ENCODE measurements at regions not wholly inside any gene's neighbourhood (a gene's known extent, or its start where the extent isn't known, plus 50 kb on each side); places are given as distances from the start of the nearest gene placed in this dataset.

GRCh38 chr6:168385858-168386735, 54.9 kb upstream of the SMOC2 start:
- H3K4me2 ChIP-seq (ENCODE audit: control insufficient read depth, insufficient read depth): no peak overlapping the region
- no peak for FAIRE-seq
- H3K27me3 ChIP-seq (replicated peaks in 1 of 2; ENCODE audit: control insufficient read depth in 2 of 2, insufficient read depth in 2 of 2, low read length in 1 of 2): no peaks in the 10 kb centered on the region
- no peak for DNase-seq (ENCODE audit: low read depth, low spot score)
- H3K36me3 ChIP-seq (ENCODE audit: control insufficient read depth in 2 of 2, insufficient read depth in 2 of 2, low read length in 1 of 2): no peaks in the 10 kb centered on the region
- 17% methylated on average over 9 of the region's 9 CpGs for WGBS (ENCODE audit: insufficient coverage, insufficient replicate concordance, low lambda C conversion rate, missing lambda C conversion rate)
- CTCF ChIA-PET: no interaction called here
- no peak overlapping the region for H3K4me3 ChIP-seq
- no peak overlapping the region for H3K9ac ChIP-seq (ENCODE audit: control insufficient read depth, insufficient read depth, low read length)
- no peaks in the 10 kb centered on the region for H3K79me2 ChIP-seq (ENCODE audit: control insufficient read depth, insufficient read depth, low read length)
- BruUV-seq (replicated peaks): no TSS peak
- H3K27ac ChIP-seq (ENCODE audit: control insufficient read depth, insufficient read depth): no peak overlapping the region
- H3K4me1 ChIP-seq (ENCODE audit: control insufficient read depth, insufficient read depth, low read length): no peaks in the 10 kb centered on the region
- POLR2A ChIA-PET: no interaction called here
- peaks cover 3% of the 10 kb centered on the region; the same call in 1 of the 3 replicates for H3K9me3 ChIP-seq (replicated peaks; ENCODE audit: control insufficient read depth, insufficient read depth, low read length)
- ATAC-seq: no peak
- intact Hi-C loops (cut with micrococcal nuclease; ENCODE audit: unreplicated experiment) (no loop called here), in situ Hi-C loops (cut with MboI) (no loop called here)
- no peaks in the 10 kb centered on the region for H4K20me1 ChIP-seq (ENCODE audit: control insufficient read depth, insufficient read depth)
- SMC1A ChIA-PET (ENCODE audit: uncharacterized antibody, unreplicated experiment): no interaction called here
- H2AFZ ChIP-seq (ENCODE audit: control insufficient read depth, low read depth, low read length): no peak overlapping the region
- TF ChIP-seq HDAC2 (IDR thresholded peaks at IDR 0.05) (no peak), NR2C2 (IDR thresholded peaks at IDR 0.05; ENCODE audit: borderline replicate concordance, control insufficient read depth, insufficient read length, low read depth) (no peak), ASH2L (IDR thresholded peaks at IDR 0.05; ENCODE audit: borderline replicate concordance, low read depth) (no peak), MEF2B (IDR thresholded peaks at IDR 0.05; ENCODE audit: partially characterized antibody, poor library complexity, severe bottlenecking) (no peak), SMARCA5 (IDR thresholded peaks at IDR 0.05) (no peak), GATAD2B (conservative IDR thresholded peaks at IDR 0.05; ENCODE audit: low read depth) (no peak), ZNF384 (IDR thresholded peaks at IDR 0.05; ENCODE audit: borderline replicate concordance, low read depth, low read length) (no peak), RELB (IDR thresholded peaks at IDR 0.05; ENCODE audit: low read depth) (no peak), CHD1 (IDR thresholded peaks at IDR 0.05; ENCODE audit: low read depth, low read length) (no peak), SMAD5 (IDR thresholded peaks at IDR 0.05; ENCODE audit: low read depth) (no peak), RELA (IDR thresholded peaks at IDR 0.05; ENCODE audit: borderline replicate concordance, partially characterized antibody) (no peak), E2F8 (IDR thresholded peaks at IDR 0.05; ENCODE audit: low read depth, partially characterized antibody) (no peak), KAT2A (conservative IDR thresholded peaks at IDR 0.05; ENCODE audit: control insufficient read depth, low read depth, low read length) (no peak), CBX5 (IDR thresholded peaks at IDR 0.05; ENCODE audit: low read depth) (no peak), SKIL (IDR thresholded peaks at IDR 0.05; ENCODE audit: low read depth, poor library complexity, severe bottlenecking) (no peak), FOXK2 (IDR thresholded peaks at IDR 0.05) (no peak), IRF4 (IDR thresholded peaks at IDR 0.05; ENCODE audit: low read depth, low read length) (no peak)
- RAD21 ChIA-PET (ENCODE audit: unreplicated experiment): no interaction called here
